Mesodermal cell (in vitro differentiated cells): ENCODE measurements at regions not wholly inside any gene's neighbourhood (a gene's known extent, or its start where the extent isn't known, plus 50 kb on each side); places are given as distances from the start of the nearest gene placed in this dataset.
A peak's percentile ranks its signal among the peaks of the same experiment; 100 is the strongest.

Experiments used
- H3K27ac ChIP-seq: 2 replicates; pipeline ENCODE4 v1.7.0; 2013; ENCODE audit warnings: mild to moderate bottlenecking, low read depth, low read length, moderate library complexity; ENCODE audit not compliant: severe bottlenecking
- H3K36me3 ChIP-seq: 2 replicates; pipeline ENCODE4 v1.7.1; 2013; ENCODE audit warnings: mild to moderate bottlenecking, low read length, moderate library complexity; ENCODE audit not compliant: control insufficient read depth, insufficient read depth
- H3K4me1 ChIP-seq: one replicate; pipeline ENCODE4 v1.7.1; 2013; ENCODE audit warnings: mild to moderate bottlenecking, low read length; ENCODE audit not compliant: insufficient read depth, control insufficient read depth, poor library complexity, severe bottlenecking
- H3K4me3 ChIP-seq: 2 replicates; pipeline ENCODE4 v1.7.0; 2013; ENCODE audit warnings: low read length, control low read depth, mild to moderate bottlenecking; ENCODE audit not compliant: insufficient read depth, poor library complexity, severe bottlenecking; ENCODE audit errors: extremely low read depth
- H3K9me3 ChIP-seq: 2 replicates; pipeline ENCODE4 v1.7.1; 2013; ENCODE audit warnings: mild to moderate bottlenecking, low read length, moderate library complexity; ENCODE audit not compliant: control insufficient read depth
- WGBS, 2 experiments: methylation state at CpG; one replicate each; pipeline ENCODE4 v1.1.5; 2013; ENCODE audit warnings: missing lambda C conversion rate in 2 of 2; ENCODE audit not compliant: insufficient coverage in 2 of 2; 5-methylcytosine and 5-hydroxymethylcytosine counted together

- no peaks in the 10 kb centered on the region for H3K9me3 ChIP-seq
- peak overlapping the region; percentile 65 for H3K27ac ChIP-seq
- peaks cover 77% of the 10 kb centered on the region for H3K4me1 ChIP-seq
- no peak overlapping the region for H3K4me3 ChIP-seq
- 12 to 36% methylated on average over 6 to 7 of the region's 15 CpGs for whole genome bisulfite sequencing, 2 experiments
- no peaks in the 10 kb centered on the region for H3K36me3 ChIP-seq
These were observed 98.3 kb downstream of the LRRC74A start for GRCh38 chr14:76924371-76925096.

DNA sequence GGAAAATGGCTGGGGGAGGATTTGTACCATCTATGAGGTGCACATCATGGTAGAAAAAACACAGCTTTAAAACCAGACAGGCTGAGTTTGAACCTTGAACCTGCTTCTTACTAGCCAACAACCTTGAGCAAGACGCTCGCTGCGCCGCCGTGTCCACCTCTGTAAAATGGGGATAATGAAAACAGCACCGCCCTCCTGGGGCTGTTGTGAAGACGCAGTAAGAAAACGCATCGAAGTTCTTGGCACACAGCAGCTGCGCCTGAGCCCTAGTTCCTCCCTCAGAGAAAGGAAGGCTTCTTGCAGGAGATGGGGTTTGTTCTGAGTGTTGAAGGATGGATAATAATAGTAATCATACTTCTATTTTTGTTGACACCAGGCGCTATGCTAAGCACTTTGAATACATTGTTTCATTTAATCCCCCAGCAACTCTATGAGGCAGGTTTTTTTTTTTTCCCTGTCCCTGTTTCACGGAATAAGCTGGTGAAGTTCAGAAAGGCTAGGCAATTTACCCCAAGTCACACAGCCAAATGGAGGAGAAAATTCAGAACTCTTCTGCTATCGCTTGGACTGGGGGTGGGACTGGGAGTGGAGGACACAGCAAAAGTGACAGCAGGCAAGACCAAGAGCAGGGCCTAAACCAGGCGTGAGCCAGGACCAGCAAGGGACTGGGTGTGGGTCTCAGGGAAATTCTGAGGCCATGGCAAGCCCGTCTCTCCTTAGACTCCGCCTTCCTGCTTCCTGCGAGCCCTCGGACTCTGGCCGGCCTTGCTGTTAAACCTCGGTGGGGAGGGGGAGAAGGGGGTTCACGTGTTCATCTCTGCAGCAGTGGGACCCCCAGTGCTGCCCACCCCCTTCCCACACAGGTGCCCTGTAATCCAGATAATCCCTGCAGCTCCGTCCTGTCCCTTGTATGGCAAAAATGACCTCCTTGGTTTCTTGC is 97.5 kb downstream of the LRRC74A start:
- H3K36me3 ChIP-seq = no peaks in the 10 kb centered on the region
- H3K27ac ChIP-seq = peak overlapping the region; percentile 79
- peaks cover 74% of the 10 kb centered on the region for H3K4me1 ChIP-seq
- H3K9me3 ChIP-seq = no peaks in the 10 kb centered on the region
- 83 to 87% methylated on average over 8 to 12 of the region's 22 CpGs for WGBS, 2 experiments
- no peak overlapping the region for H3K4me3 ChIP-seq

DNA sequence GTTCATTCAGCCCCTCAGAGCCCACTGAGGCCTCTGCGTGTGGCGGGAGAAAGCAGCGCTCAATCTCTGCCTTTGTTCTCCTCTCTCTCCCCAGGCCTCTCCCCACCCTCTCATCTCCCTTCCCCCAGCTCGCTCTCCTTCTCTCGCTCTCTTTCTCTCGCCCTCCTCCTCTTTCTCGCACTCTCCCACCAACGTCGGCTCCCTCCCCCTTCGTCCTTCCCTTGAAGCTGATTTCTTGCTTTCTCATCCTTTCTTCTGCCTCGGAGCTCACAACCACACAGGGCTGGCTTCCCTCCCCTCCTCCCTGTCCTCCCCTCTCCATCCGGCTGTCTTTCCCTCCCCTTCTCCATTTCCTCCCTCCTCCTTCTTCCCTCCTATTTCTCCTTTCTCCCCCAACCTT is 96.4 kb downstream of the LRRC74A start:
- Histone ChIP-seq H3K4me3 (no peak overlapping the region), H3K9me3 (no peaks in the 10 kb centered on the region), H3K27ac (peak overlapping the region; percentile 79), H3K4me1 (peaks cover 76% of the 10 kb centered on the region), H3K36me3 (no peaks in the 10 kb centered on the region)
- 53 to 54% methylated on average over 11 of the region's 12 CpGs for WGBS, 2 experiments

DNA sequence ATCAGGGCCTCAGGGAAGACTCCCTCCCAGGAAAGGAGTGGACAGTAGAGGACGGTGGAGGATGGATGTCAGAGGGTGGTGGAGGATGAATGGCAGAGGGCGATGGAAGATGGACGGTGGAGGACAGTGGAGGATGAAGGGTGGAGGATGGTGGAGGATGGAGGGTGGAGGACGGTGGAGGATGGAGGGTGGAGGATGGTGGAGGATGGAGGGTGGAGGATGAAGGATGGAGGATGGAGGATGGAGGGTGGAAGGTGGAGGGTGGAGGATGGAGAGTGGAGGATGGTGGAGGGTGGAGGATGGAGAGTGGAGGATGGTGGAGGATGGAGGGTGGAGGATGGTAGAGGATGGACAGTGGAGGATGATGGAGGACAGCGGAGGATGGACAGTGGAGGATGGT is 95.9 kb downstream of the LRRC74A start:
- H3K27ac ChIP-seq = peak overlapping the region; percentile 79

GRCh38 chr14:76921088-76921399 is 94.8 kb downstream of the LRRC74A start:
- Histone ChIP-seq H3K9me3 (no peaks in the 10 kb centered on the region), H3K4me1 (peaks cover 80% of the 10 kb centered on the region), H3K4me3 (no peak overlapping the region), H3K36me3 (no peaks in the 10 kb centered on the region), H3K27ac (peak overlapping the region; percentile 99)
- WGBS, 2 experiments = 75 to 89% methylated on average over 1 to 3 of the region's 4 CpGs

More for the DNA sequence above, 95.9 kb downstream of the LRRC74A start:
- 83 to 87% methylated on average over 5 of the region's 5 CpGs for WGBS, 2 experiments
- H3K36me3 ChIP-seq = no peaks in the 10 kb centered on the region
- no peak overlapping the region for H3K4me3 ChIP-seq
- H3K4me1 ChIP-seq = peaks cover 79% of the 10 kb centered on the region
- H3K9me3 ChIP-seq = no peaks in the 10 kb centered on the region

DNA sequence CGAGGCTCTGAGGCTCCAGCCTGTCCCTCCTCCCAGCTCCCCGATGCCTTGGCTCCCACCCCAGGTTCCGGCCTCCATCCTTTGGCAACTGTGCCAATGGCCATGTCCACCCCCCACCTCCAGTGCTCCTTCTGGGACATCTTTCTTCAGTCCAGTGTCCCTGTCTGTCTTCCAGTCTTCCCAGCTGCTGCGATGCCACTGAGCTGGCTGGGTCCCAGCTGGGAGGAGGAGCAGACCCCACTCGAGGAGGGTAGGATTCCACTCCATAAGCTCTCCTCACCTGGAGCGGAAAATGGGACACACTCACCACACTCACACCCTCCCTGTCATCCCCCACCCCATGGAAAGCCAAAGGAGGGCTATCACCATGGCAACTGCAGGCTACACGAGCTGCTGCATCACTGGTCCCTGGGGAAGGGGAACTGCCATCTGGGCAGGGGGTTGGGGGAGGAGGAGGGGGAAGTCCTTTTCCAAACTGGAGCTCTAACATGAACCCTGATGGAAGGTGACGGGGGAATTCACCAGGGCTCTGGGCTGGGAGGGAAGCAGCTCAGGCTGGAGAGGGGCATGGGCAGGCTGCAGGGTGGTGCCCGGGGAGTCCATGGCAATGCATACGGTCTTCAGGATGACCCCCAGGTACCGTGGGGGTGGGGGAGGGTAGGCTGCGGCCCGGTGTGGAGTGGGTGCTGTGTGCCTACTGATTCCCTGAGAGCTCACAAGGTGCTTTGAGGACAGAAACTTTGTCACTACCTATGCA is 94.3 kb downstream of the LRRC74A start:
- H3K9me3 ChIP-seq = no peaks in the 10 kb centered on the region
- peak overlapping the region; percentile 99 for H3K27ac ChIP-seq
- no peak overlapping the region for H3K4me3 ChIP-seq
- WGBS, 2 experiments = 44 to 59% methylated on average over 8 to 11 of the region's 13 CpGs
- peaks cover 82% of the 10 kb centered on the region for H3K4me1 ChIP-seq
- no peaks in the 10 kb centered on the region for H3K36me3 ChIP-seq

- Histone ChIP-seq H3K27ac (peak overlapping the region; percentile 99), H3K36me3 (no peaks in the 10 kb centered on the region), H3K9me3 (no peaks in the 10 kb centered on the region), H3K4me3 (no peak overlapping the region), H3K4me1 (peaks cover 81% of the 10 kb centered on the region)
- WGBS, 2 experiments = 33 to 36% methylated on average over 12 to 13 of the region's 21 CpGs
These were observed 93.5 kb downstream of the LRRC74A start for GRCh38 chr14:76919431-76920330.
